Natural killer cell (primary cell): ENCODE measurements at regions not wholly inside any gene's neighbourhood (a gene's known extent, or its start where the extent isn't known, plus 50 kb on each side); places are given as distances from the start of the nearest gene placed in this dataset.

Source experiments
- ATAC-seq, 3 donors: fragments of 150-1000 bp in 2 of 3; fragments of 200-7000 bp in 1 of 3; cut with Tn5 transposase; 1 replicate in 1 of 3; 2 replicates in 2 of 3; pipeline ENCODE4 v1.10.0; 2021; ENCODE audit warnings: mild to moderate bottlenecking in 2 of 3, moderate library complexity in 2 of 3
- DNase-seq, 2 donors: peaks; one replicate each; pipeline versions ENCODE4 v3.0.0 to v3.0.0-alpha.2; 2013 to 2021; ENCODE audit warnings: mixed read lengths in 1 of 2
- H3K27ac ChIP-seq: one replicate; pipeline ENCODE4 v1.5.1; 2013; ENCODE audit warnings: mild to moderate bottlenecking, low read length
- H3K27me3 ChIP-seq: one replicate; pipeline ENCODE4 v1.6.1; 2013; ENCODE audit warnings: low read length; ENCODE audit not compliant: control insufficient read depth, insufficient read depth
- H3K36me3 ChIP-seq: one replicate; pipeline ENCODE4 v1.6.1; 2013; ENCODE audit warnings: low read length; ENCODE audit not compliant: control insufficient read depth, insufficient read depth
- H3K4me1 ChIP-seq: one replicate; pipeline ENCODE4 v1.6.1; 2013; ENCODE audit warnings: low read length; ENCODE audit not compliant: control insufficient read depth, insufficient read depth
- H3K4me3 ChIP-seq: one replicate; pipeline ENCODE4 v1.5.1; 2013; ENCODE audit warnings: low read length
- H3K9me3 ChIP-seq: one replicate; pipeline ENCODE4 v1.6.1; 2013; ENCODE audit warnings: low read length; ENCODE audit not compliant: control insufficient read depth, insufficient read depth
- H3K27ac Mint-ChIP-seq, 2 donors: one replicate each; pipeline ENCODE4 v1.8.0; 2022; ENCODE audit warnings: mild to moderate bottlenecking in 2 of 2, mixed read lengths in 2 of 2, moderate library complexity in 1 of 2
- H3K27me3 Mint-ChIP-seq, 2 donors: one replicate each; pipeline ENCODE4 v1.8.0; 2022; ENCODE audit warnings: low read depth in 2 of 2, mixed read lengths in 2 of 2
- H3K36me3 Mint-ChIP-seq: one replicate; pipeline ENCODE4 v1.8.0; 2022; ENCODE audit warnings: mixed read lengths
- H3K4me1 Mint-ChIP-seq, 2 donors: one replicate each; pipeline ENCODE4 v1.8.0; 2022; ENCODE audit warnings: mixed read lengths in 2 of 2
- H3K4me3 Mint-ChIP-seq: one replicate; pipeline ENCODE4 v1.8.0; 2022; ENCODE audit warnings: mild to moderate bottlenecking, moderate library complexity, mixed read lengths
- H3K9me3 Mint-ChIP-seq, 2 donors: one replicate each; pipeline ENCODE4 v1.8.0; 2022; ENCODE audit warnings: mixed read lengths in 2 of 2
- CTCF ChIP-seq: fragments of 200-600 bp; IDR thresholded peaks from one replicate; pipeline ENCODE4 v1.8.0; 2022; ENCODE audit warnings: antibody characterized with exemption
- whole genome bisulfite sequencing: methylation state at CpG from one replicate; pipeline ENCODE4 v1.1.7; 2013; ENCODE audit warnings: missing lambda C conversion rate; ENCODE audit not compliant: insufficient coverage; 5-methylcytosine and 5-hydroxymethylcytosine counted together
- intact Hi-C: fragments of 100-400 bp; cut with micrococcal nuclease; formaldehyde crosslinking; loops from one replicate; pipeline ENCODE4 v1.14.2; 2022

- Histone ChIP-seq H3K27ac (no peak overlapping the region), H3K36me3 (no peaks in the 10 kb centered on the region), H3K27me3 (no peaks in the 10 kb centered on the region), H3K9me3 (no peaks in the 10 kb centered on the region), H3K4me3 (no peak overlapping the region), H3K4me1 (no peaks in the 10 kb centered on the region)
- no peak overlapping the region for H3K4me3 Mint-ChIP-seq
- DNase-seq (no peak), ATAC-seq (no peak)
- peaks cover 0 to 5% of the 10 kb centered on the region in 2 donors for H3K27me3 Mint-ChIP-seq
- no peaks in the 10 kb centered on the region for H3K9me3 Mint-ChIP-seq
- WGBS = 81% methylated on average over 5 of the region's 5 CpGs
- H3K4me1 Mint-ChIP-seq = no peaks in the 10 kb centered on the region
- no peak for TF ChIP-seq CTCF
- intact Hi-C loops = no loop called here
- H3K36me3 Mint-ChIP-seq = no peaks in the 10 kb centered on the region
- H3K27ac Mint-ChIP-seq = no peak overlapping the region
These were observed 168.7 kb upstream of the SSTR1 start for GRCh38 chr14:38038986-38039385.

GRCh38 chr14:38039496-38039895, 168.2 kb upstream of the SSTR1 start:
- no peak overlapping the region for H3K4me3 ChIP-seq
- TF ChIP-seq CTCF = no peak
- H3K27ac Mint-ChIP-seq = no peak overlapping the region
- no peaks in the 10 kb centered on the region for H3K4me1 Mint-ChIP-seq
- H3K4me3 Mint-ChIP-seq = no peak overlapping the region
- H3K27me3 Mint-ChIP-seq = no peaks in the 10 kb centered on the region
- no peak for ATAC-seq
- 50% methylated on average over 2 of the region's 2 CpGs for WGBS
- no peaks in the 10 kb centered on the region for H3K9me3 Mint-ChIP-seq
- H3K9me3 ChIP-seq = no peaks in the 10 kb centered on the region
- no peak overlapping the region for H3K27ac ChIP-seq
- H3K27me3 ChIP-seq = no peaks in the 10 kb centered on the region
- intact Hi-C loops = no loop called here
- DNase-seq = no peak
- no peaks in the 10 kb centered on the region for H3K36me3 Mint-ChIP-seq
- H3K36me3 ChIP-seq = no peaks in the 10 kb centered on the region
- no peaks in the 10 kb centered on the region for H3K4me1 ChIP-seq

GRCh38 chr14:38040411-38040810, 167.3 kb upstream of the SSTR1 start:
- H3K27ac Mint-ChIP-seq = no peak overlapping the region
- no peak for TF ChIP-seq CTCF
- no peaks in the 10 kb centered on the region for H3K9me3 Mint-ChIP-seq
- no peak overlapping the region for H3K4me3 Mint-ChIP-seq
- H3K4me3 ChIP-seq = no peak overlapping the region
- intact Hi-C loops = no loop called here
- H3K27me3 ChIP-seq = no peaks in the 10 kb centered on the region
- H3K36me3 Mint-ChIP-seq = no peaks in the 10 kb centered on the region
- H3K9me3 ChIP-seq = no peaks in the 10 kb centered on the region
- H3K4me1 Mint-ChIP-seq = no peaks in the 10 kb centered on the region
- DNase-seq (no peak), ATAC-seq (no peak)
- no peak overlapping the region for H3K27ac ChIP-seq
- no peaks in the 10 kb centered on the region for H3K36me3 ChIP-seq
- no peaks in the 10 kb centered on the region for H3K4me1 ChIP-seq
- H3K27me3 Mint-ChIP-seq = no peaks in the 10 kb centered on the region
- 81% methylated on average over 1 of the region's 1 CpG for WGBS

- H3K36me3 ChIP-seq = no peaks in the 10 kb centered on the region
- 95% methylated on average over 6 of the region's 7 CpGs for WGBS
These were observed 165.4 kb upstream of the SSTR1 start for GRCh38 chr14:38042322-38042721.

More at GRCh38 chr14:38042322-38042721, 165.4 kb upstream of the SSTR1 start:
- Histone ChIP-seq H3K27me3 (no peaks in the 10 kb centered on the region), H3K4me1 (no peaks in the 10 kb centered on the region), H3K4me3 (no peak overlapping the region), H3K9me3 (peaks cover 2% of the 10 kb centered on the region), H3K27ac (no peak overlapping the region)
- no peaks in the 10 kb centered on the region for H3K4me1 Mint-ChIP-seq
- H3K4me3 Mint-ChIP-seq = no peak overlapping the region
- no peaks in the 10 kb centered on the region for H3K36me3 Mint-ChIP-seq
- DNase-seq (no peak), ATAC-seq (no peak)
- intact Hi-C loops = no loop called here
- no peaks in the 10 kb centered on the region for H3K9me3 Mint-ChIP-seq
- no peak overlapping the region for H3K27ac Mint-ChIP-seq
- no peaks in the 10 kb centered on the region for H3K27me3 Mint-ChIP-seq
- no peak for TF ChIP-seq CTCF
